K562 (cell line): ENCODE measurements at regions not wholly inside any gene's neighbourhood (a gene's known extent, or its start where the extent isn't known, plus 50 kb on each side); places are given as distances from the start of the nearest gene placed in this dataset.

Source experiments
- E2F4 ChIP-seq: sonication (generic); formaldehyde crosslinking; IDR thresholded peaks from 2 replicates; pipeline ENCODE4 v1.8.0; 2022; ENCODE audit warnings: mild to moderate bottlenecking, low read depth, missing genetic modification reagents
- KLF6 ChIP-seq: fragments of 250-450 bp; sonication (Bioruptor Pico); IDR thresholded peaks from 2 replicates; pipeline ENCODE4 v1.4.0; 2020; ENCODE audit warnings: mild to moderate bottlenecking, moderate library complexity, borderline replicate concordance
- MGA ChIP-seq: fragments of 450-650 bp; IDR thresholded peaks from 2 replicates; pipeline ENCODE4 v1.6.1; 2016; ENCODE audit warnings: mild to moderate bottlenecking, moderate library complexity
- NCOA1 ChIP-seq: fragments of 450-650 bp; IDR thresholded peaks from 2 replicates; pipeline ENCODE4 v1.6.1; 2016; ENCODE audit warnings: low read depth
- PHF8 ChIP-seq: fragments of 200-600 bp; sonication (generic); IDR thresholded peaks from 2 replicates; pipeline ENCODE4 v1.6.1; 2012; ENCODE audit warnings: mixed run types, mild to moderate bottlenecking, inconsistent platforms, low read length, moderate library complexity, borderline replicate concordance
- SMARCE1 ChIP-seq: fragments of 450-650 bp; IDR thresholded peaks from 2 replicates; pipeline ENCODE4 v1.7.1; 2016; ENCODE audit warnings: mild to moderate bottlenecking
- TEAD2 ChIP-seq: fragments of 450-650 bp; IDR thresholded peaks from 2 replicates; pipeline ENCODE4 v1.6.1; 2016; ENCODE audit warnings: missing genetic modification characterization, control low read depth, missing compliant biosample characterization
- THRB ChIP-seq: fragments of 450-650 bp; formaldehyde crosslinking; conservative IDR thresholded peaks from 2 replicates; pipeline ENCODE4 v1.4.0; 2022; ENCODE audit warnings: mild to moderate bottlenecking, missing genetic modification characterization
- ZFP36 ChIP-seq: fragments of 150-350 bp; IDR thresholded peaks from 2 replicates; pipeline ENCODE4 v1.6.1; 2018; ENCODE audit warnings: low read length, low read depth; ENCODE audit not compliant: partially characterized antibody
- ZNF140 ChIP-seq: fragments of 250-450 bp; sonication (Bioruptor Pico); IDR thresholded peaks from 2 replicates; pipeline ENCODE4 v1.8.0; 2021; ENCODE audit warnings: moderate library complexity, mild to moderate bottlenecking, inconsistent platforms
- ZNF655 ChIP-seq: fragments of 250-450 bp; sonication (Bioruptor Pico); IDR thresholded peaks from 2 replicates; pipeline ENCODE4 v1.5.0; 2021

- TF ChIP-seq ZNF655 (CRISPR knock-in tag) (no peak), SMARCE1 (no peak), TEAD2 (tag) (0 out of 2 replicates have a peak, but pooled peaks have one; percentile 10), MGA (peak; percentile 7; the same call in 1 of the 2 replicates), THRB (CRISPR knock-in tag) (0 out of 2 replicates have a peak, but pooled peaks have one; percentile 63), NCOA1 (no peak), PHF8 (no peak), ZFP36 (no peak), KLF6 (CRISPR knock-in tag) (0 out of 2 replicates have a peak, but pooled peaks have one; percentile 3), E2F4 (CRISPR knock-in tag) (no peak), ZNF140 (CRISPR knock-in tag) (peak; percentile 8; the same call in 1 of the 2 replicates)
Observed at GRCh38 chr22:22061085-22062077, 78.8 kb upstream of the TOP3B start (continued).
